ENCODE measurements at regions not wholly inside any gene's neighbourhood (a gene's known extent, or its start where the extent isn't known, plus 50 kb on each side); places are given as distances from the start of the nearest gene placed in this dataset.

DNA sequence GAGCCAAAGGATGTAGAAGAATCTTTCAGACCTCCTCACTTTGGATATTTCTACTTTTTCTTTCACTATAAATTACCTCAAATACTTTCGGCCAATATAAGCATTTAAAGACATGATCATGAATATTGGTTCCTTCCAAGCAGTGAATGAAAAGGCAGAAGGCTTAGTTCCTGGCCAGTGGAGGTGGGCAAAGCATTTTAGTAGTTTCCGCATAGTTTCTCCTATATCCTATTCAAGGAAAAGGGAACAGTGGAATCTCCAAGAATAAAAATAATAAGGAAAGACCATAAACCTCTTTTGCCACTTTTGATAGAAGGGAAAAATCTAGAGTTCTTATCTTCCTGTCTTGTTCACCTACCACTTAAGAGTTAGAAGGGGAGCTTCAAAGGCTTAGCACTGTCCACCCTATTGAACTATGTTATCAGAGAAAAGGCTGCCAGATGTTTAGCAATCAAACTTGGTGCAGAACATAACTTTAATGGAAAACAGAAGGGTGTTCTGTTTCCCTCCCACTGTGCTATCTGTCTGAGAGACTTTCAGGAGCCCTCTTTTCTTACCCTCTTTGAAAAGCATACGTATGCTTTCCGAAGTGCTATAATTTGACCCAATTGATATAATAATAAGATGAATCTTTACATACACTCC is 155.6 kb upstream of the DPH6 start:
- ChIA-PET POLR2A (ENCODE audit: low non-redundant PET) (no interaction called here), CTCF (interaction anchor here (0.5 kb wide), 1 partner anchor 105 kb away, joined by 3 read pairs; no protein-coding TSS in a partner anchor)
- no peak for DNase-seq (ENCODE audit: low spot score)
- no peak overlapping the region for H3K27ac ChIP-seq
- TF ChIP-seq CTCF (conservative IDR thresholded peaks at IDR 0.05; ENCODE audit: low read depth), result no peak

DNA sequence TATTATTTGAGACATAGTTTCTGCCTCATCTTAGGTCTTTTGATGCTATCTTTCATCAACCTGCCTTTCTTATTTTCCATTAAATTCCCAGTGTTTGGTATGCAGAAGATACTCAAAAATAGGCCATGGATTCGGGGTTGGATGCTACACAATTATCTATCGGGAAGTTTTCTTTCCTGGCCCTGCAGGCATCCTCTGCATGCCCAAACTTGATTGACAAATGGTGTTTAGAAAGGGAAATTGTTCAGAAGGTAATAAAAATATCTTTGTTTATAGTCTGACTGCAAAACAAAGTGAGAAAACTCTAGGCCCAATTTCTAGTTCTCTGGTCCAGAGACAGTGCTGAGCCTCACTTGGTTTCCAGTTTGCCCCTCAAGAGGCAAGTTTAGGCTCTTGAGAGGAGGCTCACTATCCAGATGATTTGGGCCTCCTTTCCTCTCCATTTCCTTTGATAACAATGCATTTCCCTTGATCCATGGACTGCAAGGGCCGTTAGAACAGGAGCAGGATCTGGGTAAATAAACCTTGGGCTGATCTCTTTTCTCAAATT is 157.1 kb upstream of the DPH6 start:
- H3K27ac ChIP-seq, result no peak overlapping the region
- no peak for TF ChIP-seq CTCF (conservative IDR thresholded peaks at IDR 0.05; ENCODE audit: low read depth)
- DNase-seq (ENCODE audit: low spot score), result no peak
- CTCF ChIA-PET, result no interaction called here
- POLR2A ChIA-PET (ENCODE audit: low non-redundant PET), result no interaction called here

DNA sequence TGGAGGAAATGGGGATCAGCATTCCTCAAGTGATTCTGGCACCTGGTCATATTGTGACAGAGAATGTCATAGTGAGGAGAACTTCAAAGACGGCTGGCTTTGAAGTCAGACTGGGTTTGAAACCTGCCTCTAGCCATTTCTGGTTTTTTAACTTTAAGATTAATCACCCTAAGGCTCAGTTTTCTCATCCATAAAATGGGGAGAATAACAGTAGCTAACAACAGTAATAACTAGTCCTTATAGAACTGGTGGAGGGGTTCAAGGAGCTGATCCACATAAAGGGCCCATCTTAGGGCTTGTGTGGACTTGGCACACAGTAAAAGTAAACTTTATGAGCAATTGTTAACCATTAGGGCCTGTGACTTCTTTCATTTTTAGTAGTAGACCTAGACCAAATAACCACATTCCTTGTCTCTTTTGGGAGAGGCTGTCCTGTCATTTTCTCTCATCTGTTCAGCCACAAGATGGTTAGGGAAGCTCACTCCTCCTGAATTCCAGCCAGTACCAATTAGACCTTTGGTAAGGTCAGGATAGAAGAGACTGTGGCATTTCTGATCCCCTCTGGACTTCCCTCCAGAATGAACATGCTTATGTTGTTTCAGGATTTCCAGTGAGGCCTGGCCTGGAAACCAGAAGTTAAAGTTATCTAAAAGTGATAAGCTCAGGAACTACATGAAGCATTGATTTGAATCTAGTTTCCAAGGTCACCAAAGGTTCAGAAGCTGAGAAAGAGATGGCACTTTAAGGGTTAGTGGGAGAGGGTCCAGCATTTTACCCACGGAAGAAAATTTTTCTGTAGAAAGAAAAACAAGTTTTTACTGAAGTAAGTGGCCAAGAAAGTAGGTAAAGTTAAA is 159.3 kb upstream of the DPH6 start:
- POLR2A ChIA-PET (ENCODE audit: low non-redundant PET), result no interaction called here
- CTCF ChIA-PET, result interaction anchor here (0.5 kb wide), 1 partner anchor 39 kb away, joined by 3 read pairs; no protein-coding TSS in a partner anchor
- no peak for DNase-seq (ENCODE audit: low spot score)
- TF ChIP-seq CTCF (conservative IDR thresholded peaks at IDR 0.05; ENCODE audit: low read depth), result no peak
- no peak overlapping the region for H3K27ac ChIP-seq

- ChIA-PET CTCF (interaction anchor here (0.5 kb wide), 1 partner anchor 38 kb away, joined by 3 read pairs; no protein-coding TSS in a partner anchor), POLR2A (ENCODE audit: low non-redundant PET) (no interaction called here)
- DNase-seq (ENCODE audit: low spot score), result no peak
- H3K27ac ChIP-seq, result no peak overlapping the region
- TF ChIP-seq CTCF (conservative IDR thresholded peaks at IDR 0.05; ENCODE audit: low read depth), result no peak
Measured at GRCh38 chr15:35705884-35706585, 160.1 kb upstream of the DPH6 start.

DNA sequence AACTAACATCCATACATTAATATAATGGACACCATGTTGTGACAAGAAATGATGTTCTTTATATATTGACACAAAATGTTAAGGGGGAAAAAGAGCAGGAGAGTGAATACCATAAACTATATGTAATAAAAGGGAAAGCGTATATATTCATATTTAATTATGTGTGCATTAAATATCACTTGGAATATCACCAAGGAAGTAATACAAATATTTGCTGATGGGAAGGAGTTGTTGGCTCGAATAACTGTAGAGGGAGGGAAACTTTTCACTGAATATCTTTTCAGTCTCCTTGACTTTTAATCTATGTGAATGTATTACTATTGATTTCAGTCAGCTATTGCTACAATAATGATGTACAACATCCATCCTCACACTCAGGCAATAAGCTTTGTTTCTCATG is 167.0 kb upstream of the DPH6 start:
- TF ChIP-seq CTCF (conservative IDR thresholded peaks at IDR 0.05; ENCODE audit: low read depth), result no peak
- POLR2A ChIA-PET (ENCODE audit: low non-redundant PET), result no interaction called here
- DNase-seq (ENCODE audit: low spot score), result no peak
- H3K27ac ChIP-seq, result no peak overlapping the region
- CTCF ChIA-PET, result interaction anchor here (0.6 kb wide), 1 partner anchor 974 kb away, joined by 3 read pairs; no protein-coding TSS in a partner anchor

DNA sequence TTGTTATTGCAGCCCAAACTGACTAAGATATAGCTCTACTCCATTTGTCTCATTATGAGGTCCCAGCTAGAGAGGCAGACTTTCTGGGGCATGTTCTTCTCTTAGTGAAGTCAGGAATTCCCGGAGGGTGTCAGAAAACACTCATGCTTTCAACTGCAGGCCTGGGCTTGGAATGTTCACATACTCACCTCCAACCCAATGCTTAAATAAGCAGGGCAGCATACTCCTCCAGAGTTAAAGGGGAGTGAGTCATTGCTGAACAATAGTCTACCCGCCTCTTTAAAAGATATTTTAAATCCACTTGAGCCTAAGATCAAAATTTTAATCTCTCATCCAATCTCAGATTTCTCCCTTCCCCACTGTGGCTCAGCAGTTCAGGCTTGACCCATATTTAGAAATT is 167.8 kb upstream of the DPH6 start:
- no peak for TF ChIP-seq CTCF (conservative IDR thresholded peaks at IDR 0.05; ENCODE audit: low read depth)
- no peak overlapping the region for H3K27ac ChIP-seq
- peak; percentile 55 for DNase-seq (ENCODE audit: low spot score)
- CTCF ChIA-PET, result interaction anchor here (0.5 to 0.6 kb wide), 2 partner anchors 19 to 974 kb away, joined by 3 to 6 read pairs; no protein-coding TSS in a partner anchor
- POLR2A ChIA-PET (ENCODE audit: low non-redundant PET), result no interaction called here
